ENCODE measurements at regions not wholly inside any gene's neighbourhood (a gene's known extent, or its start where the extent isn't known, plus 50 kb on each side); places are given as distances from the start of the nearest gene placed in this dataset.

GRCh38 chr3:157824281-157824680 is 281.9 kb downstream of the SHOX2 start:
- H3K4me3 ChIP-seq = no peak overlapping the region
- no peak overlapping the region for H3K27ac ChIP-seq
- no peak for TF ChIP-seq CTCF (IDR thresholded peaks at IDR 0.05)
- no peak for TF ChIP-seq POLR2A (IDR thresholded peaks at IDR 0.05)
- DNase-seq = no peak
- no peaks in the 10 kb centered on the region for H3K36me3 ChIP-seq
- no peaks in the 10 kb centered on the region for H3K9me3 ChIP-seq
- H3K4me1 ChIP-seq = no peaks in the 10 kb centered on the region
- no peaks in the 10 kb centered on the region for H3K27me3 ChIP-seq

- DNase-seq = no peak
- Histone ChIP-seq H3K4me3 (no peak overlapping the region), H3K27ac (no peak overlapping the region), H3K27me3 (no peaks in the 10 kb centered on the region), H3K4me1 (no peaks in the 10 kb centered on the region), H3K36me3 (no peaks in the 10 kb centered on the region), H3K9me3 (no peaks in the 10 kb centered on the region)
- TF ChIP-seq CTCF (IDR thresholded peaks at IDR 0.05) (no peak), POLR2A (IDR thresholded peaks at IDR 0.05) (no peak)
Observed at GRCh38 chr3:157823050-157823449, 283.2 kb downstream of the SHOX2 start.

- H3K4me3 ChIP-seq = no peak overlapping the region
- H3K27me3 ChIP-seq = no peaks in the 10 kb centered on the region
- no peak for TF ChIP-seq CTCF (IDR thresholded peaks at IDR 0.05)
- TF ChIP-seq POLR2A (IDR thresholded peaks at IDR 0.05) = no peak
- H3K4me1 ChIP-seq = no peaks in the 10 kb centered on the region
- H3K36me3 ChIP-seq = no peaks in the 10 kb centered on the region
- H3K27ac ChIP-seq = no peak overlapping the region
- no peak for DNase-seq
- no peaks in the 10 kb centered on the region for H3K9me3 ChIP-seq
Observed at GRCh38 chr3:157820157-157820517, 286.1 kb downstream of the SHOX2 start.

GRCh38 chr3:157819270-157820156 is 286.7 kb downstream of the SHOX2 start:
- Histone ChIP-seq H3K27me3 (no peaks in the 10 kb centered on the region), H3K9me3 (no peaks in the 10 kb centered on the region), H3K27ac (no peak overlapping the region), H3K4me3 (no peak overlapping the region), H3K4me1 (no peaks in the 10 kb centered on the region), H3K36me3 (no peaks in the 10 kb centered on the region)
- DNase-seq = no peak
- TF ChIP-seq CTCF (IDR thresholded peaks at IDR 0.05) (no peak), POLR2A (IDR thresholded peaks at IDR 0.05) (no peak)

GRCh38 chr3:157816896-157817295 is 289.3 kb downstream of the SHOX2 start:
- Histone ChIP-seq H3K27me3 (no peaks in the 10 kb centered on the region), H3K36me3 (no peaks in the 10 kb centered on the region), H3K9me3 (no peaks in the 10 kb centered on the region), H3K4me1 (no peaks in the 10 kb centered on the region), H3K4me3 (no peak overlapping the region), H3K27ac (no peak overlapping the region)
- no peak for DNase-seq
- no peak for TF ChIP-seq POLR2A (IDR thresholded peaks at IDR 0.05)
- no peak for TF ChIP-seq CTCF (IDR thresholded peaks at IDR 0.05)

Measured in Peyer's patch (tissue), 4 donors.